K562 (cell line): ENCODE measurements at regions not wholly inside any gene's neighbourhood (a gene's known extent, or its start where the extent isn't known, plus 50 kb on each side); places are given as distances from the start of the nearest gene placed in this dataset.

Experiments
- ATAC-seq: fragments of 200-7000 bp; cut with Tn5 transposase; 3 replicates; pipeline ENCODE4 v1.9.1; 2020; ENCODE audit warnings: moderate library complexity
- BruUV-seq: library from RNA; stranded (reverse); fragments of 400-500 nt; replicated peaks from 2 replicates; lab custom pipeline; 2021; lab: Mats Ljungman, UMichigan
- CTCF ChIA-PET: fragments of 300-600 bp; formaldehyde crosslinking; extraction: SDS; loops from one replicate; lab custom pipeline; 2021; ENCODE audit warnings: low intra/inter-chr PET ratio; lab: Yijun Ruan, JAX
- POLR2A ChIA-PET: fragments of 300-600, 350-650 bp; sonication (Branson Sonifier 250); formaldehyde crosslinking; extraction: SDS; loops from one replicate; lab custom pipeline; 2021; ENCODE audit warnings: antibody characterized with exemption, inconsistent platforms; lab: Yijun Ruan, JAX
- DNase-seq, 4 experiments: peaks; one replicate each; pipeline versions ENCODE4 v3.0.0 to v3.0.0-alpha.2; 2011 to 2018; ENCODE audit warnings: low spot score in 3 of 4, mixed read lengths in 3 of 4; ENCODE audit errors: extremely low read depth in 1 of 4
- FAIRE-seq: peaks from 2 replicates; lab custom pipeline; 2011; peaks lifted over from hg19 to GRCh38; lab: Jason Lieb, UNC
- H2AFZ ChIP-seq: 2 replicates; pipeline ENCODE4 v1.6.0; 2011; ENCODE audit warnings: low read depth, low read length, control low read depth, inconsistent platforms
- H3K27ac ChIP-seq: fragments of 200-600 bp; 3 replicates; pipeline ENCODE4 v1.8.0; 2011; ENCODE audit warnings: low read depth, mild to moderate bottlenecking, control low read depth, inconsistent platforms, low read length, moderate library complexity, mixed read lengths; ENCODE audit errors: extremely low read depth
- H3K27me3 ChIP-seq, 2 experiments: fragments of 300-600 bp in 1 of 2; 2 replicates in 1 of 2; 3 replicates in 1 of 2; pipeline versions ENCODE4 v1.6.0 to v1.8.0; 2011; ENCODE audit warnings: inconsistent platforms in 2 of 2, low read length in 2 of 2, mild to moderate bottlenecking in 1 of 2, mixed read lengths in 1 of 2, moderate library complexity in 1 of 2; ENCODE audit not compliant: control insufficient read depth in 2 of 2, insufficient read depth in 2 of 2
- H3K36me3 ChIP-seq: fragments of 300-600 bp; 3 replicates; pipeline ENCODE4 v1.8.0; 2011; ENCODE audit warnings: mild to moderate bottlenecking, low read length, inconsistent platforms; ENCODE audit not compliant: control insufficient read depth, insufficient read depth
- H3K4me1 ChIP-seq, 2 experiments: fragments of 200-600 bp in 1 of 2; replicated peaks in 1 of 2; 2 replicates in 1 of 2; 3 replicates in 1 of 2; pipeline versions ENCODE4 v1.5.1 to v1.8.0; 2011; ENCODE audit warnings: inconsistent platforms in 2 of 2, low read length in 2 of 2, mild to moderate bottlenecking in 1 of 2, mixed read lengths in 1 of 2, moderate library complexity in 1 of 2; ENCODE audit not compliant: control insufficient read depth in 2 of 2, insufficient read depth in 2 of 2
- H3K4me2 ChIP-seq: 2 replicates; pipeline ENCODE4 v1.6.1; 2011; ENCODE audit warnings: low read length, control low read depth, inconsistent platforms, mixed read lengths; ENCODE audit not compliant: insufficient read depth
- H3K4me3 ChIP-seq: fragments of 200-600 bp; sonication (generic), shearing (Covaris generic); 2 replicates; pipeline ENCODE4 v1.5.1; 2016; ENCODE audit warnings: control low read depth, inconsistent platforms
- H3K79me2 ChIP-seq: fragments of 200-600 bp; 3 replicates; pipeline ENCODE4 v1.8.0; 2011; ENCODE audit warnings: low read length, inconsistent platforms; ENCODE audit not compliant: control insufficient read depth, insufficient read depth
- H3K9ac ChIP-seq, 2 experiments: 2 replicates each; pipeline versions ENCODE4 v1.6.0 to v1.6.1; 2011; ENCODE audit warnings: low read depth in 2 of 2, low read length in 2 of 2, control low read depth in 1 of 2, inconsistent platforms in 1 of 2, mild to moderate bottlenecking in 1 of 2, mixed read lengths in 1 of 2; ENCODE audit not compliant: insufficient read depth in 1 of 2
- H3K9me1 ChIP-seq: one replicate; pipeline ENCODE4 v1.6.0; 2011; ENCODE audit warnings: inconsistent platforms, mild to moderate bottlenecking, low read length, moderate library complexity; ENCODE audit not compliant: control insufficient read depth, insufficient read depth
- H3K9me3 ChIP-seq: replicated peaks from 2 replicates; pipeline ENCODE4 v1.5.1; 2011; ENCODE audit warnings: low read depth, low read length, inconsistent platforms; ENCODE audit not compliant: control insufficient read depth, insufficient read depth
- H4K20me1 ChIP-seq: replicated peaks from 2 replicates; pipeline ENCODE4 v1.6.1; 2011; ENCODE audit warnings: low read length, inconsistent platforms, mixed read lengths; ENCODE audit not compliant: control insufficient read depth, insufficient read depth
- BACH1 ChIP-seq: fragments of 200-800 bp; sonication (Bioruptor generic); IDR thresholded peaks from 2 replicates; pipeline ENCODE4 v1.6.1; 2016; ENCODE audit warnings: missing genetic modification characterization, missing compliant biosample characterization
- COPS2 ChIP-seq: fragments of 450-650 bp; conservative IDR thresholded peaks from 2 replicates; pipeline ENCODE4 v1.6.1; 2016; ENCODE audit warnings: mild to moderate bottlenecking, moderate library complexity
- CXXC5 ChIP-seq: fragments of 250-450 bp; sonication (Bioruptor Pico); IDR thresholded peaks from 2 replicates; pipeline ENCODE4 v1.8.0; 2022; ENCODE audit warnings: inconsistent platforms, mild to moderate bottlenecking, moderate library complexity
- RFX1 ChIP-seq: fragments of 450-650 bp; IDR thresholded peaks from 2 replicates; pipeline ENCODE4 v1.6.1; 2016; ENCODE audit warnings: mild to moderate bottlenecking, moderate library complexity
- SUPT5H ChIP-seq: fragments of 450-650 bp; IDR thresholded peaks from 2 replicates; pipeline ENCODE4 v1.6.1; 2016
- WGBS: fragments of 100-300 bp; shearing (Covaris generic); methylation state at CpG from one replicate; pipeline ENCODE4 v1.1.6; 2016; ENCODE audit warnings: low coverage, mixed read lengths; ENCODE audit not compliant: insufficient coverage; ENCODE audit errors: missing lambda C conversion rate; 5-methylcytosine and 5-hydroxymethylcytosine counted together
- in situ Hi-C: fragments of 300-500 bp; cut with MboI; formaldehyde crosslinking; loops from 4 replicates; pipeline ENCODE4 v1.15.0; 2018; ENCODE audit warnings: inconsistent platforms, mixed read lengths
- intact Hi-C: fragments of 100-400 bp; cut with micrococcal nuclease; formaldehyde crosslinking; loops from 2 replicates; pipeline ENCODE4 v1.14.2; 2022
- TF ChIP-seq, protein P1 (sequence below): sonication (generic); formaldehyde crosslinking; IDR thresholded peaks from 2 replicates; pipeline ENCODE4 v1.8.0; 2022; ENCODE audit warnings: mild to moderate bottlenecking, missing genetic modification reagents
- TF ChIP-seq, protein P2 (sequence below): sonication (generic); formaldehyde crosslinking; IDR thresholded peaks from 2 replicates; pipeline ENCODE4 v1.8.0; 2023; ENCODE audit warnings: missing genetic modification reagents, mild to moderate bottlenecking, borderline replicate concordance
- TF ChIP-seq, protein P3 (sequence below): fragments of 450-650 bp; IDR thresholded peaks from 2 replicates; pipeline ENCODE4 v1.6.1; 2018; ENCODE audit warnings: mild to moderate bottlenecking, low read depth; ENCODE audit not compliant: partially characterized antibody
- TF ChIP-seq, protein P4 (sequence below): sonication (generic); formaldehyde crosslinking; IDR thresholded peaks from 2 replicates; pipeline ENCODE4 v1.8.1; 2023; ENCODE audit warnings: mild to moderate bottlenecking, missing genetic modification reagents
- TF ChIP-seq, protein P5 (sequence below): sonication (generic); formaldehyde crosslinking; IDR thresholded peaks from 2 replicates; pipeline ENCODE4 v1.8.1; 2022; ENCODE audit warnings: missing genetic modification reagents

DNA sequence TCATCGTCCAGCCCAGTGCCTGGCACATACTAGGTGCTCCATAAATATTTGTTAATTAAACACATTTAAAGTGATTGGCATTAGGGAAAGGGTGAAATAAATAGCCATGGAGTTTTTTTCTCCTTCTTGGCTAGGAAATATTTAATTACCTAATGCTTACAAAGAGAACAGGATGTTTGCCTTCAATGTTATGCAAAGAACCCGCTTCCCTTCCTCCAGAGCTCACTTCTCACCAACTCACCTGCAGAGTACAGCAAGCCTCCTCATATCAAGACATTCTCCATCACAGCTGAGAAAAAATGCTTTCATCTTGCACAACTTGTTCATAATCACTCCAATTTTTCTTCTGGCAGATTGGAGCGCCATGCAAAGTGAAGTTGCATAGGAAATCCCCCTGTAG lies 161.7 kb upstream of the STK32A start (continued):
- TF ChIP-seq, protein P1, sequence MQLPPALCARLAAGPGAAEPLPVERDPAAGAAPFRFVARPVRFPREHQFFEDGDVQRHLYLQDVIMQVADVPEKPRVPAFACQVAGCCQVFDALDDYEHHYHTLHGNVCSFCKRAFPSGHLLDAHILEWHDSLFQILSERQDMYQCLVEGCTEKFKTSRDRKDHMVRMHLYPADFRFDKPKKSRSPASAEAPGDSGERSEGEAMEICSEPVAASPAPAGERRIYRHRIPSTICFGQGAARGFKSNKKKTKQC = no peak
- TF ChIP-seq, protein P2, sequence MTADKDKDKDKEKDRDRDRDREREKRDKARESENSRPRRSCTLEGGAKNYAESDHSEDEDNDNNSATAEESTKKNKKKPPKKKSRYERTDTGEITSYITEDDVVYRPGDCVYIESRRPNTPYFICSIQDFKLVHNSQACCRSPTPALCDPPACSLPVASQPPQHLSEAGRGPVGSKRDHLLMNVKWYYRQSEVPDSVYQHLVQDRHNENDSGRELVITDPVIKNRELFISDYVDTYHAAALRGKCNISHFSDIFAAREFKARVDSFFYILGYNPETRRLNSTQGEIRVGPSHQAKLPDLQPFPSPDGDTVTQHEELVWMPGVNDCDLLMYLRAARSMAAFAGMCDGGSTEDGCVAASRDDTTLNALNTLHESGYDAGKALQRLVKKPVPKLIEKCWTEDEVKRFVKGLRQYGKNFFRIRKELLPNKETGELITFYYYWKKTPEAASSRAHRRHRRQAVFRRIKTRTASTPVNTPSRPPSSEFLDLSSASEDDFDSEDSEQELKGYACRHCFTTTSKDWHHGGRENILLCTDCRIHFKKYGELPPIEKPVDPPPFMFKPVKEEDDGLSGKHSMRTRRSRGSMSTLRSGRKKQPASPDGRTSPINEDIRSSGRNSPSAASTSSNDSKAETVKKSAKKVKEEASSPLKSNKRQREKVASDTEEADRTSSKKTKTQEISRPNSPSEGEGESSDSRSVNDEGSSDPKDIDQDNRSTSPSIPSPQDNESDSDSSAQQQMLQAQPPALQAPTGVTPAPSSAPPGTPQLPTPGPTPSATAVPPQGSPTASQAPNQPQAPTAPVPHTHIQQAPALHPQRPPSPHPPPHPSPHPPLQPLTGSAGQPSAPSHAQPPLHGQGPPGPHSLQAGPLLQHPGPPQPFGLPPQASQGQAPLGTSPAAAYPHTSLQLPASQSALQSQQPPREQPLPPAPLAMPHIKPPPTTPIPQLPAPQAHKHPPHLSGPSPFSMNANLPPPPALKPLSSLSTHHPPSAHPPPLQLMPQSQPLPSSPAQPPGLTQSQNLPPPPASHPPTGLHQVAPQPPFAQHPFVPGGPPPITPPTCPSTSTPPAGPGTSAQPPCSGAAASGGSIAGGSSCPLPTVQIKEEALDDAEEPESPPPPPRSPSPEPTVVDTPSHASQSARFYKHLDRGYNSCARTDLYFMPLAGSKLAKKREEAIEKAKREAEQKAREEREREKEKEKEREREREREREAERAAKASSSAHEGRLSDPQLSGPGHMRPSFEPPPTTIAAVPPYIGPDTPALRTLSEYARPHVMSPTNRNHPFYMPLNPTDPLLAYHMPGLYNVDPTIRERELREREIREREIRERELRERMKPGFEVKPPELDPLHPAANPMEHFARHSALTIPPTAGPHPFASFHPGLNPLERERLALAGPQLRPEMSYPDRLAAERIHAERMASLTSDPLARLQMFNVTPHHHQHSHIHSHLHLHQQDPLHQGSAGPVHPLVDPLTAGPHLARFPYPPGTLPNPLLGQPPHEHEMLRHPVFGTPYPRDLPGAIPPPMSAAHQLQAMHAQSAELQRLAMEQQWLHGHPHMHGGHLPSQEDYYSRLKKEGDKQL (CRISPR knock-in tag) = no peak
- TF ChIP-seq SUPT5H = no peak
- TF ChIP-seq, all 486 proteins: peak for 0

DNA sequence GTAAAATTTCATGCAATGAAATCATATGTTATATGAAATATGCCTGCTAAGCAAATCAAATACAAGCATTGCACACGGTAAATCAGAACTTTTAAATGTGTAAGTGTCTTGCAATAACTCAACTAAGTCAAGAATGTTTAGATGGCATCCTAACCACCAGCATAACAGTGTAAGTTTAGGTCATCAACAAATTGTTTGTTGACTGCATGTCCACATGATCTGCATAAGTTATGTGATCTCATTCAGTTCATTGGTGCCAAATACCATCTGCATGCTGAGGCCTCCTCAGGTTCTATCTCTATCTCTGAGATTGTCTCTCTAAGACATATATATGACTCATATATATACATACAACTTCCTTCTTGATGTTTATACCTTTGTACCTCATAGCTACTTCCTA lies 159.6 kb upstream of the STK32A start:
- no peak overlapping the region for H3K9ac ChIP-seq
- TF ChIP-seq, protein P3, sequence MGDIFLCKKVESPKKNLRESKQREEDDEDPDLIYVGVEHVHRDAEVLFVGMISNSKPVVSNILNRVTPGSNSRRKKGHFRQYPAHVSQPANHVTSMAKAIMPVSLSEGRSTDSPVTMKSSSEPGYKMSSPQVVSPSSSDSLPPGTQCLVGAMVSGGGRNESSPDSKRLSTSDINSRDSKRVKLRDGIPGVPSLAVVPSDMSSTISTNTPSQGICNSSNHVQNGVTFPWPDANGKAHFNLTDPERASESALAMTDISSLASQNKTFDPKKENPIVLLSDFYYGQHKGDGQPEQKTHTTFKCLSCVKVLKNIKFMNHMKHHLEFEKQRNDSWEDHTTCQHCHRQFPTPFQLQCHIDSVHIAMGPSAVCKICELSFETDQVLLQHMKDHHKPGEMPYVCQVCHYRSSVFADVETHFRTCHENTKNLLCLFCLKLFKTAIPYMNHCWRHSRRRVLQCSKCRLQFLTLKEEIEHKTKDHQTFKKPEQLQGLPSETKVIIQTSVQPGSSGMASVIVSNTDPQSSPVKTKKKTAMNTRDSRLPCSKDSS = no peak
- TF ChIP-seq, protein P4, sequence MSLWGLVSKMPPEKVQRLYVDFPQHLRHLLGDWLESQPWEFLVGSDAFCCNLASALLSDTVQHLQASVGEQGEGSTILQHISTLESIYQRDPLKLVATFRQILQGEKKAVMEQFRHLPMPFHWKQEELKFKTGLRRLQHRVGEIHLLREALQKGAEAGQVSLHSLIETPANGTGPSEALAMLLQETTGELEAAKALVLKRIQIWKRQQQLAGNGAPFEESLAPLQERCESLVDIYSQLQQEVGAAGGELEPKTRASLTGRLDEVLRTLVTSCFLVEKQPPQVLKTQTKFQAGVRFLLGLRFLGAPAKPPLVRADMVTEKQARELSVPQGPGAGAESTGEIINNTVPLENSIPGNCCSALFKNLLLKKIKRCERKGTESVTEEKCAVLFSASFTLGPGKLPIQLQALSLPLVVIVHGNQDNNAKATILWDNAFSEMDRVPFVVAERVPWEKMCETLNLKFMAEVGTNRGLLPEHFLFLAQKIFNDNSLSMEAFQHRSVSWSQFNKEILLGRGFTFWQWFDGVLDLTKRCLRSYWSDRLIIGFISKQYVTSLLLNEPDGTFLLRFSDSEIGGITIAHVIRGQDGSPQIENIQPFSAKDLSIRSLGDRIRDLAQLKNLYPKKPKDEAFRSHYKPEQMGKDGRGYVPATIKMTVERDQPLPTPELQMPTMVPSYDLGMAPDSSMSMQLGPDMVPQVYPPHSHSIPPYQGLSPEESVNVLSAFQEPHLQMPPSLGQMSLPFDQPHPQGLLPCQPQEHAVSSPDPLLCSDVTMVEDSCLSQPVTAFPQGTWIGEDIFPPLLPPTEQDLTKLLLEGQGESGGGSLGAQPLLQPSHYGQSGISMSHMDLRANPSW (CRISPR knock-in tag) = no peak
- TF ChIP-seq CXXC5 (CRISPR knock-in tag) = no peak
- TF ChIP-seq, protein P5, sequence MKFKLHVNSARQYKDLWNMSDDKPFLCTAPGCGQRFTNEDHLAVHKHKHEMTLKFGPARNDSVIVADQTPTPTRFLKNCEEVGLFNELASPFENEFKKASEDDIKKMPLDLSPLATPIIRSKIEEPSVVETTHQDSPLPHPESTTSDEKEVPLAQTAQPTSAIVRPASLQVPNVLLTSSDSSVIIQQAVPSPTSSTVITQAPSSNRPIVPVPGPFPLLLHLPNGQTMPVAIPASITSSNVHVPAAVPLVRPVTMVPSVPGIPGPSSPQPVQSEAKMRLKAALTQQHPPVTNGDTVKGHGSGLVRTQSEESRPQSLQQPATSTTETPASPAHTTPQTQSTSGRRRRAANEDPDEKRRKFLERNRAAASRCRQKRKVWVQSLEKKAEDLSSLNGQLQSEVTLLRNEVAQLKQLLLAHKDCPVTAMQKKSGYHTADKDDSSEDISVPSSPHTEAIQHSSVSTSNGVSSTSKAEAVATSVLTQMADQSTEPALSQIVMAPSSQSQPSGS (CRISPR knock-in tag) = no peak
- TF ChIP-seq BACH1 (tag) = no peak
- no peak for TF ChIP-seq COPS2
- no peak for TF ChIP-seq RFX1

More for the DNA sequence above, 159.6 kb upstream of the STK32A start:
- no peak overlapping the region for H3K4me2 ChIP-seq
- BruUV-seq = no TSS peak
- intact Hi-C loops (no loop called here), in situ Hi-C loops (loop anchor here (5.0 kb wide), 1 partner anchor 87 kb away; no protein-coding TSS in a partner anchor)
- H3K9me1 ChIP-seq = no peaks in the 10 kb centered on the region
- H3K4me1 ChIP-seq = no peaks in the 10 kb centered on the region
- H3K27ac ChIP-seq = no peak overlapping the region
- ChIA-PET POLR2A (no interaction called here), CTCF (no interaction called here)
- H3K4me3 ChIP-seq = no peak overlapping the region
- ATAC-seq (no peak), FAIRE-seq (no peak), DNase-seq (no peak)
- no peaks in the 10 kb centered on the region for H3K9me3 ChIP-seq
- 0% methylated on average over 1 of the region's 1 CpG for WGBS
- H4K20me1 ChIP-seq = no peaks in the 10 kb centered on the region
- no peaks in the 10 kb centered on the region for H3K79me2 ChIP-seq
- no peak overlapping the region for H2AFZ ChIP-seq
- H3K36me3 ChIP-seq = no peaks in the 10 kb centered on the region
- H3K27me3 ChIP-seq = no peaks in the 10 kb centered on the region
